ENCODE measurements at regions not wholly inside any gene's neighbourhood (a gene's known extent, or its start where the extent isn't known, plus 50 kb on each side); places are given as distances from the start of the nearest gene placed in this dataset.

DNA sequence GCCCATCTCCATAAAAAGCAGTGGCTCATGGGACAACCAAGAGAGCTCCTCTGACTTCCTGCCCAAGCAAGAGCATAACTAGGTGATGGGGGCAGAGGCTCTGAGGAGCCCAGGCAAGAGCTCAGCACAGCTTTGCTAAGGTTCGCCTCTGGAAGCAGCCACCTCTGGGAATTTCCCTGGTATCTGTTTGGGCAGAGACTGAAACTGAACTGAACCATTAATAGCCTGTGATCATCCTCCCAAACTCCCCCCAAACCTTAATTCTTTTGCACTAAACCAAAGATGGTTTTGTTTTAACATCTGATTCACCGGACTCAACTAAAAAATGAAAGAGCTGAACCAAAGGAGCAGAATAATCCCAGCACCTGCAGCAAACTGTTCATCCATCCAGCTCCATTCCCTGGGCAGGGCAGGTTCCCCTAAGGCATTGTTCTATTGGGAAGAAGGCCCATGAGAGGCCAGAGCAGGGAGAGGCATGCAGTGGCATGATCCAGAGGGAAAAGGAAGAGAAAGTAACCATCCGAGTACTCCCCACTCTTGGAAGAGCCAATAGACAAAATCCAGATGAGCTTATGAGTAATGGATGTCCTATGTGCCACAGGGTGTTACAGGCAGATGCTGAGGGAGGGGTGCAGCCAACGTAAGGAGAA is 77.8 kb upstream of the KAZN start:
- TF ChIP-seq, protein P1, sequence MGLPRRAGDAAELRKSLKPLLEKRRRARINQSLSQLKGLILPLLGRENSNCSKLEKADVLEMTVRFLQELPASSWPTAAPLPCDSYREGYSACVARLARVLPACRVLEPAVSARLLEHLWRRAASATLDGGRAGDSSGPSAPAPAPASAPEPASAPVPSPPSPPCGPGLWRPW (IDR thresholded peaks at IDR 0.05): no peak
- TF ChIP-seq, protein P2, sequence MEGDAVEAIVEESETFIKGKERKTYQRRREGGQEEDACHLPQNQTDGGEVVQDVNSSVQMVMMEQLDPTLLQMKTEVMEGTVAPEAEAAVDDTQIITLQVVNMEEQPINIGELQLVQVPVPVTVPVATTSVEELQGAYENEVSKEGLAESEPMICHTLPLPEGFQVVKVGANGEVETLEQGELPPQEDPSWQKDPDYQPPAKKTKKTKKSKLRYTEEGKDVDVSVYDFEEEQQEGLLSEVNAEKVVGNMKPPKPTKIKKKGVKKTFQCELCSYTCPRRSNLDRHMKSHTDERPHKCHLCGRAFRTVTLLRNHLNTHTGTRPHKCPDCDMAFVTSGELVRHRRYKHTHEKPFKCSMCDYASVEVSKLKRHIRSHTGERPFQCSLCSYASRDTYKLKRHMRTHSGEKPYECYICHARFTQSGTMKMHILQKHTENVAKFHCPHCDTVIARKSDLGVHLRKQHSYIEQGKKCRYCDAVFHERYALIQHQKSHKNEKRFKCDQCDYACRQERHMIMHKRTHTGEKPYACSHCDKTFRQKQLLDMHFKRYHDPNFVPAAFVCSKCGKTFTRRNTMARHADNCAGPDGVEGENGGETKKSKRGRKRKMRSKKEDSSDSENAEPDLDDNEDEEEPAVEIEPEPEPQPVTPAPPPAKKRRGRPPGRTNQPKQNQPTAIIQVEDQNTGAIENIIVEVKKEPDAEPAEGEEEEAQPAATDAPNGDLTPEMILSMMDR (IDR thresholded peaks at IDR 0.05): no peak
- TF ChIP-seq MYC (IDR thresholded peaks at IDR 0.05; ENCODE audit: borderline replicate concordance, low read length) (no peak), POLR2A (IDR thresholded peaks at IDR 0.05; ENCODE audit: low read length) (no peak), HDAC2 (IDR thresholded peaks at IDR 0.05) (no peak), NR3C1 (IDR thresholded peaks at IDR 0.05) (no peak), RAD21 (conservative IDR thresholded peaks at IDR 0.05 in 1 of 2, IDR thresholded peaks at IDR 0.05 in 1 of 2) (no peak), TP53 (CRISPR knock-in tag; IDR thresholded peaks at IDR 0.05) (no peak), EP300 (IDR thresholded peaks at IDR 0.05) (no peak), MAZ (IDR thresholded peaks at IDR 0.05; ENCODE audit: borderline replicate concordance, low read depth, low read length) (no peak), MAFK (IDR thresholded peaks at IDR 0.05; ENCODE audit: partially characterized antibody) (no peak)
- TF ChIP-seq, protein P3, sequence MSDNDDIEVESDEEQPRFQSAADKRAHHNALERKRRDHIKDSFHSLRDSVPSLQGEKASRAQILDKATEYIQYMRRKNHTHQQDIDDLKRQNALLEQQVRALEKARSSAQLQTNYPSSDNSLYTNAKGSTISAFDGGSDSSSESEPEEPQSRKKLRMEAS (IDR thresholded peaks at IDR 0.05): no peak
- TF ChIP-seq, protein P4, sequence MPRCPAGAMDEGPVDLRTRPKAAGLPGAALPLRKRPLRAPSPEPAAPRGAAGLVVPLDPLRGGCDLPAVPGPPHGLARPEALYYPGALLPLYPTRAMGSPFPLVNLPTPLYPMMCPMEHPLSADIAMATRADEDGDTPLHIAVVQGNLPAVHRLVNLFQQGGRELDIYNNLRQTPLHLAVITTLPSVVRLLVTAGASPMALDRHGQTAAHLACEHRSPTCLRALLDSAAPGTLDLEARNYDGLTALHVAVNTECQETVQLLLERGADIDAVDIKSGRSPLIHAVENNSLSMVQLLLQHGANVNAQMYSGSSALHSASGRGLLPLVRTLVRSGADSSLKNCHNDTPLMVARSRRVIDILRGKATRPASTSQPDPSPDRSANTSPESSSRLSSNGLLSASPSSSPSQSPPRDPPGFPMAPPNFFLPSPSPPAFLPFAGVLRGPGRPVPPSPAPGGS (IDR thresholded peaks at IDR 0.05): no peak
